Activated CD4-positive, alpha-beta T cell treated with anti-CD3 and anti-CD28 coated beads, Interleukin-2, amount 50 U/mL, for 1 hour (primary cell): ENCODE measurements at regions not wholly inside any gene's neighbourhood (a gene's known extent, or its start where the extent isn't known, plus 50 kb on each side); places are given as distances from the start of the nearest gene placed in this dataset.
A peak's percentile ranks its signal among the peaks of the same experiment; 100 is the strongest.
"Not testable (repeated sequence)": the region's sequence is repeated elsewhere in the genome, so short reads cannot be mapped to it uniquely, and the experiment has no call there.

Experiments
- DNase-seq: peaks from one replicate; pipeline ENCODE4 v3.0.0-alpha.2; 2020

- DNase-seq, result not testable (repeated sequence)
Observed at GRCh38 chr15:20148679-20149078, 392.9 kb downstream of the GOLGA6L6 start.

GRCh38 chr15:20148008-20148407 lies 393.6 kb downstream of the GOLGA6L6 start:
- not testable (repeated sequence) for DNase-seq

- DNase-seq, result not testable (repeated sequence)
Observed at GRCh38 chr15:20144333-20145036, 397.1 kb downstream of the GOLGA6L6 start.

GRCh38 chr15:20142906-20143305 lies 398.7 kb downstream of the GOLGA6L6 start:
- DNase-seq, result not testable (repeated sequence)

- DNase-seq, result not testable (repeated sequence)
Observed at GRCh38 chr15:20142410-20142809, 399.2 kb downstream of the GOLGA6L6 start.

GRCh38 chr15:20124668-20125067 lies 416.9 kb downstream of the GOLGA6L6 start:
- DNase-seq, result not testable (repeated sequence)

- no peak for DNase-seq
Observed at GRCh38 chr15:20106026-20106425, 435.6 kb downstream of the GOLGA6L6 start.

GRCh38 chr15:20105011-20105990 lies 436.3 kb downstream of the GOLGA6L6 start:
- not testable (repeated sequence) for DNase-seq

GRCh38 chr15:20104551-20104950 lies 437.0 kb downstream of the GOLGA6L6 start:
- DNase-seq, result not testable (repeated sequence)

GRCh38 chr15:20102862-20103261 lies 438.7 kb downstream of the GOLGA6L6 start:
- not testable (repeated sequence) for DNase-seq

- peak; percentile 1 for DNase-seq
Observed at GRCh38 chr15:20102209-20102608, 439.4 kb downstream of the GOLGA6L6 start.

GRCh38 chr15:20101281-20101680 lies 440.3 kb downstream of the GOLGA6L6 start:
- not testable (repeated sequence) for DNase-seq

GRCh38 chr15:20100604-20101270 lies 440.9 kb downstream of the GOLGA6L6 start:
- DNase-seq, result not testable (repeated sequence)

GRCh38 chr15:20095699-20096303 lies 445.8 kb downstream of the GOLGA6L6 start:
- DNase-seq, result not testable (repeated sequence)

- not testable (repeated sequence) for DNase-seq
Observed at GRCh38 chr15:20089541-20089940, 452.1 kb downstream of the GOLGA6L6 start.

- DNase-seq, result not testable (repeated sequence)
Observed at GRCh38 chr15:20084026-20084425, 457.6 kb downstream of the GOLGA6L6 start.

- not testable (repeated sequence) for DNase-seq
Observed at GRCh38 chr15:20074082-20074481, 467.5 kb downstream of the GOLGA6L6 start.

GRCh38 chr15:20069043-20069442 lies 472.6 kb downstream of the GOLGA6L6 start:
- DNase-seq, result not testable (repeated sequence)

GRCh38 chr15:20066173-20066572 lies 475.4 kb downstream of the GOLGA6L6 start:
- not testable (repeated sequence) for DNase-seq

GRCh38 chr15:20065508-20065907 lies 476.1 kb downstream of the GOLGA6L6 start:
- DNase-seq, result not testable (repeated sequence)

- not testable (repeated sequence) for DNase-seq
Observed at GRCh38 chr15:20063167-20063566, 478.4 kb downstream of the GOLGA6L6 start.

GRCh38 chr15:20060838-20061237 lies 480.8 kb downstream of the GOLGA6L6 start:
- not testable (repeated sequence) for DNase-seq
